ENCODE measurements at regions not wholly inside any gene's neighbourhood (a gene's known extent, or its start where the extent isn't known, plus 50 kb on each side); places are given as distances from the start of the nearest gene placed in this dataset.

DNA sequence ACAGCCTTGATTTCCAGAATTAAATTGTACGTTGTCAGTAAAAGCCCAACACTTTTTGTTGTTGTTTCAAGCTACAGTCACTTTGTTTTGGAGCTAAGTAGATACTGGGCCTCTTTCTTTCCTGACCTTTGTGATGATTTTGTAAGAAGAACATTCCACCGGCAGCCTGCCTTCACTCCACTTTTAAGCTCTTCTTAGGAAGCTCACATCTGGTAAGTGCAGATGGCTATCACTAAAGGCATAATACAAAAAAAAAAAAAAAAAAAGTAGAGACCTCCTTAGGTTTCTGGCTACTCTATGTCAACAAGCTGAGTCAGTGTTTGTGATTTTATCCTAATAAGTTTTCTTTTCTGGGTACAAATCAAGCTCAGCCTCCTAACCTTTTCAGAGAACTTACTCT, 1922.1 kb upstream of the WWC1 start:
- no peaks in the 10 kb centered on the region for H3K79me2 ChIP-seq
- no peak for TF ChIP-seq EZH2 (IDR thresholded peaks at IDR 0.05; ENCODE audit: borderline replicate concordance)
- TF ChIP-seq, protein P1, sequence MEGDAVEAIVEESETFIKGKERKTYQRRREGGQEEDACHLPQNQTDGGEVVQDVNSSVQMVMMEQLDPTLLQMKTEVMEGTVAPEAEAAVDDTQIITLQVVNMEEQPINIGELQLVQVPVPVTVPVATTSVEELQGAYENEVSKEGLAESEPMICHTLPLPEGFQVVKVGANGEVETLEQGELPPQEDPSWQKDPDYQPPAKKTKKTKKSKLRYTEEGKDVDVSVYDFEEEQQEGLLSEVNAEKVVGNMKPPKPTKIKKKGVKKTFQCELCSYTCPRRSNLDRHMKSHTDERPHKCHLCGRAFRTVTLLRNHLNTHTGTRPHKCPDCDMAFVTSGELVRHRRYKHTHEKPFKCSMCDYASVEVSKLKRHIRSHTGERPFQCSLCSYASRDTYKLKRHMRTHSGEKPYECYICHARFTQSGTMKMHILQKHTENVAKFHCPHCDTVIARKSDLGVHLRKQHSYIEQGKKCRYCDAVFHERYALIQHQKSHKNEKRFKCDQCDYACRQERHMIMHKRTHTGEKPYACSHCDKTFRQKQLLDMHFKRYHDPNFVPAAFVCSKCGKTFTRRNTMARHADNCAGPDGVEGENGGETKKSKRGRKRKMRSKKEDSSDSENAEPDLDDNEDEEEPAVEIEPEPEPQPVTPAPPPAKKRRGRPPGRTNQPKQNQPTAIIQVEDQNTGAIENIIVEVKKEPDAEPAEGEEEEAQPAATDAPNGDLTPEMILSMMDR (IDR thresholded peaks at IDR 0.05; ENCODE audit: poor library complexity): no peak
- no peak for TF ChIP-seq EZH2phosphoT487 (IDR thresholded peaks at IDR 0.05; ENCODE audit: low read depth, severe bottlenecking, unreplicated experiment)
- no peak overlapping the region for H3K4me2 ChIP-seq
- H3K4me3 ChIP-seq: no peak overlapping the region
- peak overlapping the region; percentile 26 for H2AFZ ChIP-seq
- peaks cover 15% of the 10 kb centered on the region for H3K4me1 ChIP-seq (ENCODE audit: insufficient read depth)
- no peak for DNase-seq (ENCODE audit: low spot score)
- H3K27ac ChIP-seq: no peak overlapping the region
- H4K20me1 ChIP-seq (ENCODE audit: insufficient read depth, poor library complexity, severe bottlenecking): no peaks in the 10 kb centered on the region
- H3K27me3 ChIP-seq: no peaks in the 10 kb centered on the region
- no peaks in the 10 kb centered on the region for H3K9me2 ChIP-seq (replicated peaks; ENCODE audit: insufficient read depth)
- 15% methylated on average over 2 of the region's 2 CpGs for WGBS (ENCODE audit: low lambda C conversion rate, missing lambda C conversion rate)
- no peaks in the 10 kb centered on the region for H3K9me3 ChIP-seq (ENCODE audit: low read depth)
- H3K36me3 ChIP-seq (replicated peaks; ENCODE audit: insufficient read depth, low read depth): no peaks in the 10 kb centered on the region

DNA sequence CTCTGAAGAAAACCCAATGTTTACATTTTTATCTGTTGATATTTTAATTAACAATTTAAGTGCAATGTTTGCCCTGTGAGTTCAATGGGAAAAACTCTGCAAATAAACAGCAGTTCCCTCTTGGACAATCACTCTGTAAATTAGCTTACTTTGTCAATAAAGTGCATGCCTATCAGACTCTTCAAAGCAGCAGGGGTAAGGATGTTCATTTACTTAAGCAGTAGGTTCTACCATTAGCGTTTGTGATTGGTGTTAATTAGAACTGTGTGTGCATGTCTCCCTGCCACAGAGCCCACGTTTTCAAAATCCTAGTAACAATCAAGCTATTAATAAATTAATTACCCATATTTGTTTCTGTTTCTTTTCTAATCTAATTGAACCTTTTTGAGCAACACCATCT, 1921.6 kb upstream of the WWC1 start:
- H3K79me2 ChIP-seq: no peaks in the 10 kb centered on the region
- TF ChIP-seq, protein P1 (IDR thresholded peaks at IDR 0.05; ENCODE audit: poor library complexity): no peak
- TF ChIP-seq EZH2phosphoT487 (IDR thresholded peaks at IDR 0.05; ENCODE audit: low read depth, severe bottlenecking, unreplicated experiment) (no peak), EZH2 (IDR thresholded peaks at IDR 0.05; ENCODE audit: borderline replicate concordance) (no peak)
- H3K4me1 ChIP-seq (ENCODE audit: insufficient read depth): peaks cover 15% of the 10 kb centered on the region
- peak overlapping the region; percentile 32 for H2AFZ ChIP-seq
- no peaks in the 10 kb centered on the region for H3K9me2 ChIP-seq (replicated peaks; ENCODE audit: insufficient read depth)
- no peaks in the 10 kb centered on the region for H3K9me3 ChIP-seq (ENCODE audit: low read depth)
- 15% methylated on average over 2 of the region's 2 CpGs for WGBS (ENCODE audit: low lambda C conversion rate, missing lambda C conversion rate)
- H3K36me3 ChIP-seq (replicated peaks; ENCODE audit: insufficient read depth, low read depth): no peaks in the 10 kb centered on the region
- H4K20me1 ChIP-seq (ENCODE audit: insufficient read depth, poor library complexity, severe bottlenecking): no peaks in the 10 kb centered on the region
- no peaks in the 10 kb centered on the region for H3K27me3 ChIP-seq
- no peak overlapping the region for H3K4me3 ChIP-seq
- no peak overlapping the region for H3K27ac ChIP-seq
- no peak overlapping the region for H3K4me2 ChIP-seq
- no peak for DNase-seq (ENCODE audit: low spot score)

DNA sequence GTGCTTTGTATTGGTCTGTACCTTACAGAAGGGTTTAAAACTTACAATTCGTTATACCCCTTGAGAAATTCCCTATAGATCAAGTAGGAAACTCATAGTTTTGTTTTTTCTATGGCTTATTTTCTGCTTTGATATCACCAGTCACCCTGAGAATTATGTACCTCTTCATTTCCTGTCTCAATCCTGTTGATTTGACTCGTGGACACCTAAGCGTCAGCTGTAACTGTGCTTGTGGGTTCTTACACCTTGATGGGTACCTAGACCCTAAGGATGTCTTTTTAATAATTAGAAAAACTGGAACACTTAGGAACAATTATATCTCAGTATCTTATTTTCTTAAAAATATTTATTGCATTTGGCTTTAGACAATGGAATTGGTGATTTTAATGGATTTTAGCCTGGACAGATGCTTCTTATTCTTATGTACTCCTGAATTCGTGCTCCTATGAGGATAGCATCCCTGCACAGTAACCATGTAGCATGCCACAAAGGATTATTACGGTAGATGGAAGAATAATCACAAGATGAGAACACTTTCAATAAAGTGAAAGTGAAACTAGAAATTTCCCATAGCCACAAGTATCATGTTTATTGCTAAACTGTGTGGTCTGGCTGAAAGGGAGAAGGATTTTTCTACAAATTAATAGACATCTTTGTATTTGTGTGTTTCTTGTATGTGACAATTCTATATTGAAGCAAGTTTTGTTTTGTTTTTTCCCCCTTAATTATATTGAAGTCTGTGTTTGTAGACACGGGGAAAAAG, 1920.3 kb upstream of the WWC1 start:
- TF ChIP-seq, protein P1 (IDR thresholded peaks at IDR 0.05; ENCODE audit: poor library complexity): no peak
- no peak for TF ChIP-seq EZH2 (IDR thresholded peaks at IDR 0.05; ENCODE audit: borderline replicate concordance)
- no peak for TF ChIP-seq EZH2phosphoT487 (IDR thresholded peaks at IDR 0.05; ENCODE audit: low read depth, severe bottlenecking, unreplicated experiment)
- Histone ChIP-seq H3K4me2 (peak overlapping the region; percentile 18), H3K9me2 (replicated peaks; ENCODE audit: insufficient read depth) (no peaks in the 10 kb centered on the region), H4K20me1 (ENCODE audit: insufficient read depth, poor library complexity, severe bottlenecking) (no peaks in the 10 kb centered on the region), H3K27ac (no peak overlapping the region), H3K4me3 (no peak overlapping the region), H3K27me3 (no peaks in the 10 kb centered on the region), H3K79me2 (no peaks in the 10 kb centered on the region), H3K9me3 (ENCODE audit: low read depth) (no peaks in the 10 kb centered on the region), H3K36me3 (replicated peaks; ENCODE audit: insufficient read depth, low read depth) (no peaks in the 10 kb centered on the region), H3K4me1 (ENCODE audit: insufficient read depth) (peaks cover 15% of the 10 kb centered on the region), H2AFZ (peak overlapping the region; percentile 18)
- no peak for DNase-seq (ENCODE audit: low spot score)
- 88% methylated on average over 6 of the region's 6 CpGs for WGBS (ENCODE audit: low lambda C conversion rate, missing lambda C conversion rate)

Measured in hepatocyte (in vitro differentiated cells).